ENCODE measurements at regions not wholly inside any gene's neighbourhood (a gene's known extent, or its start where the extent isn't known, plus 50 kb on each side); places are given as distances from the start of the nearest gene placed in this dataset.

DNA sequence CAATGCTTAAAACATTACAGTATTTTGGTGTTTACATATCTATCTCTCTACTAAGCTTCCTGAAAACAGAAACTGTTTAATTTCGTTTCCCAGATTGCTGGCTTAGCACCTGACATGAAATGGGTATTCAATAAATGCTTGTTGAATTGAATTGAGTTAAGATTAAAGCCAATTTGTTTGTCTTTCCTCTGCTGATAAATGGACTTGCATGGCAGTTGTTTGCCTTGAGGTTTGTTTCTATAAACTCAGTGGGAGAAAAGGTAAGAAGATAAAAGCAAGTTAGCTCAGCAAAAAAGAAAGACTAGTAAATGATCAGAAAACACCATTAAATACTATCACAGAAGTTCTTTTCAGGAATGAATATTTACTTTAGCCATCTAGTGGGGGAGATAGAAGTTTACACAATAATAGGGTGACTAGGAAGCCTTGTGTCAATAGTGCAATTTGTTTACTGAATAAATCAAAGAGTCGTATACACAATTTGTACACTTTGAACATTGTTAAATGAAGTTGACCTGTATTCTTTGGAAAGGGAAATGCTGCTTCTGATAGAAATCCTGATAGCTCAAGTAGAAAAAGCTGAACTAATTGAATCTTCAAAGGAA, 754.5 kb upstream of the FAM98A start:
- no peak for DNase-seq

DNA sequence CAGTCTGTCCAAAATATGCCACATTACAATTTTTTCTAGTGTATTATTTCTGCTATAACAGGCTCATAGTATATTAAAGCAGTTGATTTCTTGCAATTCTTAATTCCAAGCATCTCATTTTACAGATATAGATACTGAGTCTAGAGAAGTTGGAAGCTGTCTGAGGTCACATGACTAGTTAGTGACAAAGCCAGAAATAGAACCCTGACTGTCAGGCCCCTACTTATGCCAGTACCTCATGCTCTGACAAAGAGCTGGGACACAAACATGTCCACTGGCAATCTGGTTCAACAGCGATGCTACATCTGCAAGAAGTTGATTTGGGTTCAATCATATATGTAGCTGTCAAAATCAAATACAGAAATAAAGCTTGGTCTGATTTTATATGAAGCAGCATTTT, 750.4 kb upstream of the FAM98A start:
- DNase-seq, result no peak

DNA sequence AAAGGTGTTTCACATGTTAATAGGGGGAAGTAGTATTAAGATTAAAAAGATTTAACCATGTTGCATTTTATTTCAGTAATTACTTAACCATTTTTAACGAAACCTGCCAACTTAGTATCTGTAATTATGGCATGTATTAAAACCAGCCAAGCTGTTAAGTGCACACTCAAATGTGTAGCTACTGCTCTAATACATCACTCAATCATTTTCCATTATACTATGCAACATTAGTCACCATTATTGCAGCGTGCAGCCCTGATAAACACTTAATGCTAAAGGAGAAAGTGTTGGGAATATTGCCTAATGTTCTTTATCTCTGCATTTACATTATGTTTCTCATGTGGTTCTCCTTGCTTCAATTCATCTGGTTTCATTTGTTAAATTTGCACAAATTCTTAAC, 745.9 kb upstream of the FAM98A start:
- no peak for DNase-seq

DNA sequence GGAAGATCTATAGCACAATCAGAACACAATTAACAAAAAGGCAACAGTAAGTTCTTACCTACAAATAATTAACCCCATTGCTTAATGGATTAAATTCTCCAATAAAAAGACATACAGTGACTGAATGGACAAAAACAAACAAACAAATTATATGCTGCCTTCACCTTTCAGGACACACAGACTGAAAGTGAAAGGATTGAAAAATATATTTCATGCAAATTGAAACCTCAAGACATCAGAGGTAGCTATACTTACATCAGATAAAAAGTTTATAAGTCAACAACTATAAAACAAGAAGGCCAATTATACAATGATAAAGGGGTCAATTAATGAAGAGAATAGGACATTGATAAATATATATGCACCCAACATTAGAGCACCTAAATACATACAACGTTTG, 741.2 kb upstream of the FAM98A start:
- DNase-seq, result no peak

DNA sequence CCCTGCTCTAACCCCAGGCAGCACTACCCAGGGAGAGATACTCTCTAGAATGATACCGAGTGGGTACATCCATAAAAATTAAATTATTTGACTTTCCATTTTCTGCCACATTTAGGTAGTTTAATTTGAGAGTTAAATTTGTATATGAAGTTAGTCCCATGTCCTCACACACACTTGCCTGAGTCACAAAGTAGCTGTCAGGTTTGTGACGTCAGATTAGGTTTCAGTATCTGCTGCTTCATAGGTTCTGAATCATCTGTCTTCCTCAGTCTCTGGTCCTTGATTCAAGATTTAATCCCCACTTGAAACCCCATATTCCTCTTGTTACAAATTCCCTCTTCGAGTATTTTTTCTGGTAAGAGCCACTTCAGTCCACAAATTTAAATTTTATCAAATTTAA, 738.6 kb upstream of the FAM98A start:
- DNase-seq, result no peak

DNA sequence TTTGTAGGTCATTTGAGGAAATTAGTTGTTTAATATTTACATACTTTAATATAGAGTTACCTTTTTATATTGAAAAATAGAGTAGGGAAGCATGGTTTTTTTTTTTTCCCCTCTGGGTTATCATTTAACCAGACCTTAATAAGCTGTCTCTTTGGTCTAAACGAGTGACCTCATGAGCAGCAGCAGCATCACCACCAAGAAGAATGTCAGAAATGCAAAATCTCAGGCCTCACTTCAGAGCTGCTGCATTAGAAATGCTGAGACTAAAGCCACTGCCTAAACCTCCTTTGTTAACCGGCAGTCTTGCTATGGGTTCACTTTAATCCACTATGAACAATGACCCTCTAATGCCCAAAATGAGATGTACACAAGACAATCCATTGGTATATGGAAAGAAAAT, 733.7 kb upstream of the FAM98A start:
- DNase-seq, result no peak

DNA sequence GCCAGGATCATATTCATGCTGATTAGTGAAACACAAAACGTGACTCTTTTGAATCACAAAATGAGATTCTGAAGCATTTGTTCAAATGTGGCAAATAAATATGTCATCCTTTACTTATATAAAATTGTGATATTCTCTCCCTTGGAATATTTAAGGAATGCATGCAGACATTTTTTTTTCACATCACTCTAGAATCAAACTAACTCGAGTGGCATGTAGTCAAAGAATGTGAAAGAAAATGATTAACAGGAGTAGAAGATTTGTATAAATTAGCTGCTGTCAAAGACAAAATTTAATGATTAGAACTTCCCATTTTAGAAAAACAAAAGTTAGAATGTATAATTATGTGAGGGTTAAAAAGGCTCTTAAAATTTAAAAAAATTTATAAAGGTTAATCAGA, 721.0 kb upstream of the FAM98A start:
- DNase-seq, result no peak

DNA sequence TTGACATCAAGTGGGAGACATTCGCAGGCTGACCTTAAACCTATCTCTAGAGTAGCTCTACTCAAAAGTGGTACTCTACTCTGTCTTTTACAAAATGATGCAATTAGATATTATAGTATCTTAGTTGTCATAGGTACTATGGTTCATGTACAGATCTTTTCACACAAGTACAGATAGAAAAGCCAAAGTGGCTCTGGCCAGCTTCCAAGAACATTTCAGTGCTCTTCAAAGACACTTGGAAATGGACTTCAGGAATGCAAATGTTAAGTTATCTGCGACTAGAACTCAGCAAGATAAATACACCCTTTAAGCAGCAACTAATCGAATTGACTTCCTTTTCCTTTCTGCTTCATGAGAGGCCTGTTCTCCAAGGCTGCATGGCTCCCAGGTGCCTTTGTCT, 718.7 kb upstream of the FAM98A start:
- no peak for DNase-seq

DNA sequence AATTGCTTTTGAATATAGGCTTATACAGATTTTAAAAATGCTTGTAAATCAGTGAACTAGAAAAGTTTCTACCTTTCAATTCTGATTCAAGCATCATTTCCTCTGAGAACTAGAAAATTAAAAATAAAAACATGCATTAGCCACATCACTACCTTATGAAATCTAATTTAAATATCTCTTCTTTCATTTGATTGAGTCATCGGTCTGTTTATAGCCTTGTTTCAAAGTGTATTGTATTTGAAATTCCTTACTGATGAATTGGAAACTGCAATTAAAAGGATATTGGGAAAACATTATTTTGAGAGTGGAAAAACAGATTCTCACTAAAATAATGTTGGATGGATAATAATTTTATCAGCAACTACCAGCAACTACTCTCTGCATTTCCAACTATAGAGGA, 717.7 kb upstream of the FAM98A start:
- no peak for DNase-seq

DNA sequence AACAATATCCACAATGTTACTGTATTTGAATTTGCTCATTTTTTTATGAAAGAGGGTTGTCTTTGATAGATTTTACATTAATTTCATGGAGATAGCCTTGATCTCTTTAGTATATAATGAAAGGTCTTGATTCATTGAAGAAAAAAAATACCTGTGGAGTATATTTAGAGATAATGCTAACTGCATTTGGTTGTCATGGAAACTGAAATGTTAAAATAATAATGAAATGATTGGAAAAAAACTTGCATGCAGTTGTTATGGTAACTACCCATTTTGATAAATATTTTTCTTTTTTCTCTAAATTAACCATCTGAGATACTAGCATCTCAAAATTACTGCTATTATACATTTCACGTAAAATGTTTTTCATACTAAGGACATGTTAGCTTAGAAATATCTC, 712.7 kb upstream of the FAM98A start:
- no peak for DNase-seq

DNA sequence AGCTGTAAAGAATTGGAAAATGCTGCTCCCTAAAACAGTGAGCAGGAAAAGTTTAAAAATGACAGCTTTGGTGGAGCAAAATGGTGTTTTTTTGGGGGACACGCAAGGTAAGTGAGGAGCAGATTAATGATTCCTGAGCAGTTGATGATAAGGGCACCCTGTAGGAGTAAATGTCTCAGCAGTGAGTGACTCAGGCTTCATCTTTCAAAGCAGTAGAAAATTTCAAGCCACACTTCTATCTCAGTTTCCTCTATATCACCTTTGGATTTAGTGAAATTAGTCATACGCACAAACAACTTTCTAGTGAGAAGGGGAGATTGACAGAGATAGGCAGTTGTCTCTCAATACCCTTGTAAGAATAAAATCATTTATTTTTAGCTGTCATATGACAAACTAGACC, 709.0 kb upstream of the FAM98A start:
- no peak for DNase-seq

DNA sequence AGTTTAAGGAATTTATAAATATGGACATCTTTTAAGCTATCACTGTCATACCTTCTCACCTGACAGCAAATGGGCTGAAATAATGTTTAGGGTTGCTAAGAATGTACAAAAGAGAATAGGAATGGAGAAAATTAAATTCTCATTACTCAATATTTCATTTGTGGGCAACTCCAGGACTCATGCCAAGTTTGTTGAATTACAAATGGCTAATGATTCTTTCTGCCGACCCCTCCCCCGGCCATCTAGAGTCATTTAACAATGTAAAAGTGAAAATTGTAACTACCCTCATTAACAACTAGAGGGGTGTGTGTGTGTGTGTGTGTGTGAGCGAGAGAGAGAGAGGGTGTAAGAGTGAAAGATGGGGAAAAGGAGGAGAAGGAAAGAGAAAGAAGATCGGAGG, 708.5 kb upstream of the FAM98A start:
- DNase-seq, result no peak

DNA sequence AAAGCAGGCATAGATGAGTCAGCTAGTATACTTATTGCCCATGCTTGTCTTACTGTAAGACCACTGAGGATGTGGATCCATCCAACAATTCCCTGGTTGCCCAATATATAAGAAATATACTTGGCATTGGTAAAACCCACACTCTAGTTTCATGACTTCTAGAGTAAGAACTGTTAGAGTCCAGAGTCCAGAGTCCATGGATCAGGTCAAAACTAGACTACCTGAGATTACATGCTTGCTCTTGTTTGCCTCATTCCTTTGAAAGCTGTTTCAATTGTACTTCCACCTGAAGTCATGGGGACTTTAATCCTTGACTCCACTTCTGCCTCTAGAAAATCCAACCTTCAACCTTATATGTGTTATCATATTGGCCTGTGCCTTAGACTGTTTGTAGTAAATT, 707.6 kb upstream of the FAM98A start:
- no peak for DNase-seq

DNA sequence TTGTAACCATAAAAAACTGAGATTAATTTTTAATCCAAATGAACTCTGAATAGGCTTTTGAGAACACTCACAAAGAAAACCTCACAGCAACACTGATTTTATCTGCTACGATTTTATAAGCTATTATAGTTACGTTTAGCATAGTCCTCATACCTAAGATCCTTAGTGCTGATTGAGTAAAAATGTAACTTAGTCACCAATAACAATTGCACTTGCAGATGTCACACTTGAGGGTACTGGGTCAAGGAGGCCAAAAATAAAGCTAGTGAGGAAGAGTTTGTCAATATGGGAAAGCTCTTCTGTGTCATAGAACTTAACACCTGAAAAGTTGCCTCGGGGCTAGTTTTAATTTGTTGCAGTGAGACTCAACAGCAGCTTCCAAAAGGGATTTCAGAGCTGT, 706.5 kb upstream of the FAM98A start:
- DNase-seq, result no peak

DNA sequence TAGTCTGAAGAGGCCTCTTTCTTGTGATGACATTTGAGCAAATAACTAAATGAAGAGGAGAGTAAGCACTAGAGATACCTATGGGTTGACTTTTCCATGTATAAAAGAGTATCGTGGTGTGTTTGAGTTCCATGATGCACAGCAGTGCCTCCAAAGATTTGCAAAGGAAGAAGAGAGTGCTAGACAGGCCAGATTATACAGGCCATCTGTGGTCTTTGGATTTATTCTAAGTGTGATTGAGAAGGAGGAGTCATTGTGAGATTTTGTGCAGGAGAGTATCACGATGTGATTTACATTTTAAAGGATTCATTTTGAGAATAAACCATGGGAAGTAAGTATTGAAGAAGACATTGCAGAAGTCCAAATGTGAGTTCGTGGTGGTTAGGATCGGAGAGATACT, 695.9 kb upstream of the FAM98A start:
- no peak for DNase-seq

DNA sequence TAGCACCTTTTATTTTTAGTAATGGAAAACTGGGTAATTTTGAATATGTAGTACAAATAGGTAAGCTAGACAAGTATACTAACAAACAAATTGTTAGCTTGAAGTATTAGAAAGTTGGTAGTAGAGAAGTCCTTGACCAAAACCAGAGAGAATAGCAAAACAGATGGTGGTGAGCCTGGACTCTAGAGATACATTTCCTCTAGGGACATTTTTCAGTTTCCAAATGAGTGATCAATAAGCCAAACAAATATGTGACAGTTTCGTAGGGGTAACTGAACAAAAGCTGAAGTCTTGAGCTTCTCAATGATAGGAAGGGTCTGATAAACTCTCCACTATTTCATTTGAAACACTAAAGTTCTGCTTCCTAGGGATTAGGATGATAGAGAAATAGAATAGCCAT, 692.0 kb upstream of the FAM98A start:
- DNase-seq, result no peak

DNA sequence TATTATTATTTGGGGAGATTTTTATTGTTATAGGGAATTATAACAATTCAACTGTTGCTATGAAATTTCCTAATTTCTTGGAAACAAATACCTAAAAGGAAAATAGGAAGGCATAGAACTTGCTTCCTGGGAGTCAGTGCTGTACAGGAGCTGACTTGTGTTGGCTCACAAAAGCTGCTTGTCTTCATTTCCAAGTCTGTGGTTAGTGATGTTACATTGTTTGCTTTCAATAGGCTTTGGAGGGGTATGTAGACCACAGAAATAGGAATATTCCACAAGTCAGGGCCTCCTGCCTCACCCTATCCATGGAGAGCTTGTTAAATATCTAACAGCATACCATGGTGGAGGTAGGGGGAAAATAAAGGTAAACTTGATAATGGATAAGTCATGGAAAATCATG, 688.9 kb upstream of the FAM98A start:
- DNase-seq, result no peak

DNA sequence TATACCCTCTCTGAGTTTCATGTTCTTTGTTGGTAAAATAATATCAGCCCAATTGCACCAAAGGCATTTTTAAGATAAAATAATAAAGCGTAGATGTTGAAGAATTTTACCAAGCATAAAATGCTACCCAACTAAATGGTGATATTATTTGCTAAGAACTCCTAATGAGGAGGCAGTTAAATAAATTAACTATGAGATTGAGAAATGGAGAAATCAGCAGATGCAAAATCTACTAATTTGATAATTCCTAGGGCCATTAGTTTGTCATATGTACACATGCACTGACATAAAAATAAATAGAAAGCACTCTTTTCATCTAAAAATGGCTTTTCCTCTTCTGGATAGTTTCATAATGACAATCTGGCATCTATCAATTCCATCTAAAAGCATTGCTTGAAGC, 681.5 kb upstream of the FAM98A start:
- no peak for DNase-seq

DNA sequence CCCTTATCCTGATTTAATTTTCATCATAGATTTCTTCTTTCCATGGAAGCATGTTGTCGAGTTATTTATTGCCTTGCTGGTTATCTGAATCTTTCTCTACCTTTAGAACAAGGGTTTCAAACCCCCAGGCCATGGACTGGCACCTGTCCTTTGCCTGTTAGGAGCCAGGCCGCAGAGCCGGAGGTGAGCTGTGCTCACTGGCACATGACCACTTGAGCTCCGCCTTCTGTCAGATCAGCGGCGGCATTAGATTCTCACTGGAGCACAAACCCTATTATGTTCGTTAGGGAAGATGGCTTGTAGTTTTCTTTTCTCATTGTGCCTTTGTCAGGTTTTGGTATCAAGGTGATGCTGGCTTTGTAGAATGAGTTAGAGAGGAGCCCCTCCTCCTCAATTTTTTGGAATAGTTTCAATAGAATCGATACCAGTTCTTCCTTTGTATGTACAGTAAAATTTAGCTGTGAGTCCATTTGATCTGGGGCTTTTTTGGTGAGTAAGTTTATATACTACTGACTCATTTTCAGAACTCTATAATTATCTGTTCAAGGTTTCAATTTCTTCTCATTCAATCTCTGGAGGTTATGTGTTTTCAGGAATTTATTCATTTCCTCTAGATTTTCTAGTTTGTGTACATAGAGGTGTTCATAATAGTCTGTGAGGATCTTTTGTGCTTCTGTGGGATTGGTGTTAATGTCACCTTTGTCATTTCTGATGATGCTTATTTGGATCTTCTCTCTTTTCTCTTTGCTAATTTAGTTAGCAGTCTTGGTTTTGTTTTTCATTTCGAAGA, 668.0 kb upstream of the FAM98A start:
- no peak for DNase-seq

DNA sequence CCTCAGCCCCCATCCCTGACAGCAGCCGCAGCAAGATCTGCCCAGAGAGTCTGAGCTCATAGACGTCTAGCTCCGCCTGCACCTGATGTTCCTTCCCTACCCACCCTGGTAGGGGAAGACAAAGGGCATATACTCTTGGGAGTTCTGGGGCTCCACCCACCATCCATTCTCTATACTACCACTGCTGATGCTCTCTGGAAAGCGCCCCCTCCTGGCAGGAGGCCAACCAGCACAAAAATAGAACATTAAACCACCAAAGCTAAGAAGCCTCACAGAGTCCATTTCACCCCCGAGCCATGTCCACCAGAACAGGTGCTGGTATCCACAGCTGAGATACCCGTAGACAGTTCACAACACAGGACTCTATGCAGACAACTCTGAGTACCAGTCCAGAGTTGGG, 662.6 kb upstream of the FAM98A start:
- no peak for DNase-seq

DNA sequence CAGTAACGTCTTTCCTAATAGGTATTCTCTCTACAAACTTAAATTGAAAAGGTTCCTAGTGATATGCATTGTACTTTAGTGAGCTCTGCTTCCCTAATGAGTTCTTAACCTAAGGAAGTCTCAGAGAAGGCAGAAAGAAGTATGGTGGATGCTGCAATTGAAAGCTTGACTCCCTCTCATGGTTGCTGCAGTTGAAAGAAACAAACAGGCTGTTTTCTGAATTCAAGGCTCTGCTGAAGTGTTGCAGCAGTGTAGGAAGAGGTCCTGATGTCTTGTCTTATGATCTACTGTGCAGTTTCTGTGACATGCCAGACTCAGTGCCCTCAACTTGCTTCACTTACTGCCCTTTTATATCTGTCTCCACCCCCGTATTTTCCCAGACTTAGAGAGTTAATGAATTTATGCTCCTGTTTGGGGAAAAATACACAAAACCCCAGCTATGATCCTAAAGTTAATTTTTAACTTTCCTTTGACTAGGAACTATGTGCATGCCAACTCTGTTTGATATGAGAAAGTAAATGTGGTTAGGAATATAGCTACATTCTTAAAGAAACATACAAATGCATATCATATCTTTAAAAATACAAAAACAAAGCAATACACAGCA, 655.3 kb upstream of the FAM98A start:
- no peak for DNase-seq

DNA sequence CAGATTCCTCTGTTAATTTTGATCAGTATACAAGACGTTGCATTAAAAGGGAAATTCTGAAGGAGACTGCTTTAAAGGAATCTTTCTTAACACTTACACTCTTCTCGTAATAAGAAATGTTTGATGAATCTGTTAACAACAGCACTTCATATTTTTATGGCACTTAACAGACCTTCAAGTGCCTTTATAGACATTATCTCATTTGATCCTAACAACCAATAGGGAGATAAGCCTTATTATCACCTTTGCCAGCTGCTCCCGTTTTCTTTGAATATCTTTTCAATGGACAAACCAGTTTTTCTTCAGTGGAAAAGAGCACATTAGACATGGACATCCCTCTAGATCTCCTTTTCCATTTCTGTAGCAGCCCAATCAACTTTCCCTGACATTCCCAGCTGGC, 653.0 kb upstream of the FAM98A start:
- no peak for DNase-seq

DNA sequence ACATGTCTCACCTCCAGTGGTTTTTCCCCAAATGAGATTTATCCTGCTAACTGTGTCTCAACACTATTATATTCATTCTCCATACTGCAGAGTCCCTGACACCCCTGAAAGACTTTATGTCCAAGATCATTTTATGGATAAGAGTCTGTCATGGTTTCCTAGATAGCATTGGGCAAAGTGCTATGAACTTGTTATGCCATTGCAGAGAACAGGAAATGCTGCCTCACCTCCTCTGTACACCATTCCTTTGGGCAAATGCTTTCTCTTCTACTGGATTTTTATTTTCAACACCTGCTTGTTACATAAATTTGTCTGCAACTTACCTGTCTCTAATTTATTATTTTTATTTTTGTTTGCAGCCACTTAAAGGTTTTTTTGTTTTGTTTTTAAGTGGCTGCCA, 652.5 kb upstream of the FAM98A start:
- no peak for DNase-seq

DNA sequence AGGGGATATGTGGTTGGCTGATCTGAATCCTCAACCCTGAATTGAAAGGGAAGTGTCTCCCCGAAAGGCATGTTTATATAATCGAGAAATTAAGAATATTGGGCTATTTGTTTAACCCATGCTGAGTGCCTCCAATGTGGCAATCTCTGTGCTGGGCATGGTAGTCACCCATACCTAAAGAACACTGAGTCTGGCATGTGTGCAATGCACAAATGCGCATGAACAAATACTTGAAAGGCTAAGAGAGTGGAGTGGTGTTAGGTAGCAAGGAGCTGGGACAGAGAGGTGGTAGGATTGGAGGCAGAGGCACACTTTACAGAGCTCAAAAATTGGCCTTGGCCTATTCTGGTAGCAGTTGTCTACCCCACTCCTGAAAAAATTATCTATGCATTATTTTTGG, 645.1 kb upstream of the FAM98A start:
- no peak for DNase-seq

DNA sequence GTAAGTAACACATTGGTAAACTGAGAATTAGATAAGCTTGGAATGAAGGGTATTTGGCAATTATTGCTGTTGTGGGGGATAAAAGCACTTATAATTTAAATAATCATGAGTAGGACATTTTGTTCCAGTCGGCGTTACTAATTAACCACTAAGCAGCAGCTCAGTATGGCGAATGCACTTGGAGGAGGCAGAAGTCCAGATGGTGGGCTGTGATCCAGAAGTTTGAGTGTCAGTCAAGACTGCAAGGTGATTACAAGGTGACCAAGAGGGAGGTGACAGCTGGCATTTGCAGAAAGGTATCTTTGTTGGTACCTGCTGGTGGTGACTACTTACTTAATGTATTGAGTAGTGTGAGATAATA, 643.6 kb upstream of the FAM98A start:
- DNase-seq, result no peak
